ENCODE measurements at regions not wholly inside any gene's neighbourhood (a gene's known extent, or its start where the extent isn't known, plus 50 kb on each side); places are given as distances from the start of the nearest gene placed in this dataset.

DNA sequence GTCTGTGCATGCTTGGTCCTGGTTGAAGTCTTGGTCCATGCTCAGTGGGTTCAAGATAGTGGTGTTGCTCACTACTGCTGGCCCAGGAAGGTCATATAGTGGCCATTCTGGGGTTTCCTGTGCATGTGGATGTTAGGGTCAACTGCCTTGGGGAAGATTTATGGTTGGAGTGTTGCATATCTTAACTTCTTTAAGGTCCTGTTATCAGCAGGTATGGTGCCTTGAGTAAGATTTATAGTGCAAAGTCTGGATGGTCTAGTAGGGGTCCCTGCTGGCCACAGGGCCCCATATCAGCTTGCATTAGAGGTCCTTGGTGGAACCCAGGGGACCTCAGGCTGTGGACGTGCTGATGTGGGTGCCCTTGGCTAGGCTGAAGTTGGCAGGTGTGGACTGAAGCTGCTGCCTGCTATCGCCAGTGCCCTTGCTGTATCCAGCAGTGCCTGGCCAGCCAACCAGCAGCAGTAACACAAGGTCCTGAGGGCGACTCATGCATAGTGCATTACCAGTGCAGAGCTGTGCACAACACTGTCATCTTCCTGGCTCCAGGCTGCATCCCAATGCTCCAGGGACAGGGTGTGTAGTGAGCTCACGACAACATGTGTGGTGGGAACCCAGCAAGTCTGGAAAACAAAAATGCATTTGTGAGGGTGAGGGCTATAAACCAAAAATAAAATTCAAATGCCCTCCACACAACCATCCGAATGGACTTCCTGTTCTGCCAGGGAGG, 61.0 kb downstream of the BEX3 start:
- no peaks in the 10 kb centered on the region for H3K9me3 ChIP-seq
- DNase-seq (ENCODE audit: low read depth in 1 of 2, low spot score in 1 of 2) (no peak), FAIRE-seq (no peak), ATAC-seq (no peak)
- 81% methylated on average over 4 of the region's 5 CpGs for WGBS (ENCODE audit: missing lambda C conversion rate)
- no peaks in the 10 kb centered on the region for H3K4me1 ChIP-seq
- CTCF ChIA-PET = no interaction called here
- H3K4me3 ChIP-seq = no peak overlapping the region
- TF ChIP-seq TP53 (CRISPR knock-in tag; IDR thresholded peaks at IDR 0.05) (no peak), HOXB5 (CRISPR knock-in tag; IDR thresholded peaks at IDR 0.05) (no peak), RAD21 (conservative IDR thresholded peaks at IDR 0.05 in 1 of 2, IDR thresholded peaks at IDR 0.05 in 1 of 2) (no peak), NFE2L2 (conservative IDR thresholded peaks at IDR 0.05; ENCODE audit: low read length) (no peak), TFCP2L1 (CRISPR knock-in tag; IDR thresholded peaks at IDR 0.05) (no peak)
- TF ChIP-seq, protein P1, sequence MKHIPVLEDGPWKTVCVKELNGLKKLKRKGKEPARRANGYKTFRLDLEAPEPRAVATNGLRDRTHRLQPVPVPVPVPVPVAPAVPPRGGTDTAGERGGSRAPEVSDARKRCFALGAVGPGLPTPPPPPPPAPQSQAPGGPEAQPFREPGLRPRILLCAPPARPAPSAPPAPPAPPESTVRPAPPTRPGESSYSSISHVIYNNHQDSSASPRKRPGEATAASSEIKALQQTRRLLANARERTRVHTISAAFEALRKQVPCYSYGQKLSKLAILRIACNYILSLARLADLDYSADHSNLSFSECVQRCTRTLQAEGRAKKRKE (CRISPR knock-in tag; IDR thresholded peaks at IDR 0.05; ENCODE audit: low read depth) = no peak
- TF ChIP-seq, protein P2, sequence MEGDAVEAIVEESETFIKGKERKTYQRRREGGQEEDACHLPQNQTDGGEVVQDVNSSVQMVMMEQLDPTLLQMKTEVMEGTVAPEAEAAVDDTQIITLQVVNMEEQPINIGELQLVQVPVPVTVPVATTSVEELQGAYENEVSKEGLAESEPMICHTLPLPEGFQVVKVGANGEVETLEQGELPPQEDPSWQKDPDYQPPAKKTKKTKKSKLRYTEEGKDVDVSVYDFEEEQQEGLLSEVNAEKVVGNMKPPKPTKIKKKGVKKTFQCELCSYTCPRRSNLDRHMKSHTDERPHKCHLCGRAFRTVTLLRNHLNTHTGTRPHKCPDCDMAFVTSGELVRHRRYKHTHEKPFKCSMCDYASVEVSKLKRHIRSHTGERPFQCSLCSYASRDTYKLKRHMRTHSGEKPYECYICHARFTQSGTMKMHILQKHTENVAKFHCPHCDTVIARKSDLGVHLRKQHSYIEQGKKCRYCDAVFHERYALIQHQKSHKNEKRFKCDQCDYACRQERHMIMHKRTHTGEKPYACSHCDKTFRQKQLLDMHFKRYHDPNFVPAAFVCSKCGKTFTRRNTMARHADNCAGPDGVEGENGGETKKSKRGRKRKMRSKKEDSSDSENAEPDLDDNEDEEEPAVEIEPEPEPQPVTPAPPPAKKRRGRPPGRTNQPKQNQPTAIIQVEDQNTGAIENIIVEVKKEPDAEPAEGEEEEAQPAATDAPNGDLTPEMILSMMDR (IDR thresholded peaks at IDR 0.05) = no peak
- H3K27ac ChIP-seq = no peak overlapping the region
- POLR2A ChIA-PET = no interaction called here
- no peak overlapping the region for H3K4me2 ChIP-seq

DNA sequence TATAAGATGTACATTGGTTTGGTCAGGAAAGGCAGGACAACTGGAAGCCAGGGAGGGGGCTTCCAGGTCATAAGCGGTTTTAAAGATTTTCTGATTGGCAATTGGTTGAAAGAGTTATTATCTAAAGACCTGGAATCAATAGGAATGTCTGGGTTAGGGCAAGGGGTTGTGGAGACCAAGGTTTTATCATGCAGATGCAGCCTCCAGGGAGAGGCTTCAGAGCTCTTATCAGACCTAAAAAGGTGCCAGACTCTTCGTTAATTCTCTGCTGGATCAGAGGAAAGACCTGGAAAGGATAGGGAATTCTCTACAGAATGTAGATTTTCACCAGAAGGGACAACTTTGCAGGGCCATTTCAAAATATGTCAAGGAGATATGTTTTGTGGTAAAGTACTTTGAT, 62.8 kb downstream of the BEX3 start:
- H3K4me1 ChIP-seq = no peaks in the 10 kb centered on the region
- no peak overlapping the region for H3K27ac ChIP-seq
- no peak overlapping the region for H3K4me3 ChIP-seq
- FAIRE-seq (no peak), DNase-seq (ENCODE audit: low read depth in 1 of 2, low spot score in 1 of 2) (no peak), ATAC-seq (no peak)
- H3K4me2 ChIP-seq = no peak overlapping the region
- CTCF ChIA-PET = interaction anchor here (0.8 to 1.5 kb wide), 3 partner anchors 12 to 98 kb away, joined by 3 read pairs; no protein-coding TSS in a partner anchor
- TF ChIP-seq KDM5A (IDR thresholded peaks at IDR 0.05) (no peak), POLR2A (IDR thresholded peaks at IDR 0.05; ENCODE audit: low read length) (no peak)
- WGBS (ENCODE audit: missing lambda C conversion rate) = 82% methylated on average over 2 of the region's 2 CpGs
- POLR2A ChIA-PET = no interaction called here
- H3K9me3 ChIP-seq = no peaks in the 10 kb centered on the region

DNA sequence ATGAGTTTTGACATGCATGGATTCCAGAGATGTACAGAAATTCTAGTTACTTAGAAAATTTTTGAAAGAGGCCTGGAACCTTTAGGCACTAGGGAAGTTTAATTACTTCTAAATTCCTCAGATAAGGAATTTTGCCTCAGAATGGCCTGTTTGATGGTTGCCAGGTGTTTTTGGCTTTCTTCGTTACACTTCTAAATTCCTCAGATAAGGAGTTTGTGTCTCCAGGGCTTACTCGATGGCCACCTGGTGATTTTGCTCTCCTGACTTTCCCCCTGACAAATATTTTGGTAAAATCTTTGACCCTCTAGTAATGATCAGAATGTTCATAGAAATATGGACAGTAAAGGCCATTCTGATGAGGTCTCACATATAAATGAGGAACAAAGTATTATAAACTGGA, 64.3 kb downstream of the BEX3 start:
- no peak for TF ChIP-seq NR3C1 (IDR thresholded peaks at IDR 0.05)
- Histone ChIP-seq H3K27ac (no peak overlapping the region), H3K4me2 (no peak overlapping the region), H3K9me3 (no peaks in the 10 kb centered on the region), H3K4me3 (no peak overlapping the region), H3K4me1 (no peaks in the 10 kb centered on the region)
- FAIRE-seq = no peak
- ATAC-seq = no peak
- 84% methylated on average over 2 of the region's 2 CpGs for WGBS (ENCODE audit: missing lambda C conversion rate)
- CTCF ChIA-PET = interaction anchor here (0.6 kb wide), 1 partner anchor 248 kb away, joined by 3 read pairs; no protein-coding TSS in a partner anchor
- POLR2A ChIA-PET = no interaction called here
- no peak for DNase-seq (ENCODE audit: low read depth in 1 of 2, low spot score in 1 of 2)

DNA sequence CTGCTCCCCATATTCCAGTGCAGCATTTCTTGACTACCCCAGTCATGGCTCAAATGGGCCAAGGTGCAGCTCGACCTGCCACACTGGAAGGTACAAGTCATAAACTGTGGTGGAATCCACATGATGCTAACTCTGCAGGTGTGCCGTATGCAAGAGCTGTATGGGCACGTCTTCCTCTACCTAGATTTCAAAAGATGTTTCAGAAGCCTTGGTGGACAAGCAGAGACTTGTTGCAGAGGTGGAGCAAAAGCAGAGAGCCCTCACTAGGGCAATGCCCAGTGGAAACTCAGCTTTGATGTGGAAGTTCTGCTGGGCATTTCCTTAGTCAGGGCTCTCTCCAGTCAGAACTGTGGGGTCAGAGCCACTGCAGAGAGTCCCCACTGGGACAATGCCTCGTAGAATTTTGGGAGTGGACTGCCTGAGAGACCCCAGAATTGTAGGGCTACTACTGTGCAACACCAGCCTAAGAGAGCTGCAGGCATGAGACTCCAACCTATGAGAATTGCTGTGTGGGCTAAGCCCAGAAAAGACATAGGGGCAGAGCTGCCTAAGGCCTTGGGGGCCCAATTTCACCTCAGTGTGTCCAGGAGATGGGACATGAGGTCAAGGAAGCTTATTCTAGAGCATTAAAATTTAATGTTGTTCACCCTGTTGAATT, 65.7 kb downstream of the BEX3 start:
- H3K4me2 ChIP-seq = no peak overlapping the region
- WGBS (ENCODE audit: missing lambda C conversion rate) = 57% methylated on average over 3 of the region's 4 CpGs
- FAIRE-seq = no peak
- POLR2A ChIA-PET = no interaction called here
- no peak overlapping the region for H3K4me3 ChIP-seq
- DNase-seq (ENCODE audit: low read depth in 1 of 2, low spot score in 1 of 2) = no peak
- no peak for TF ChIP-seq HOXB13 (CRISPR knock-in tag; IDR thresholded peaks at IDR 0.05; ENCODE audit: low read depth)
- no peak for TF ChIP-seq RFX5 (IDR thresholded peaks at IDR 0.05)
- no peak for TF ChIP-seq EP300 (IDR thresholded peaks at IDR 0.05)
- TF ChIP-seq, protein P3, sequence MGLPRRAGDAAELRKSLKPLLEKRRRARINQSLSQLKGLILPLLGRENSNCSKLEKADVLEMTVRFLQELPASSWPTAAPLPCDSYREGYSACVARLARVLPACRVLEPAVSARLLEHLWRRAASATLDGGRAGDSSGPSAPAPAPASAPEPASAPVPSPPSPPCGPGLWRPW (IDR thresholded peaks at IDR 0.05) = no peak
- no peak for TF ChIP-seq CBX2 (IDR thresholded peaks at IDR 0.05; ENCODE audit: borderline replicate concordance, low read depth)
- TF ChIP-seq CHD4 (IDR thresholded peaks at IDR 0.05; ENCODE audit: borderline replicate concordance) = no peak
- TF ChIP-seq RNF2 (IDR thresholded peaks at IDR 0.05; ENCODE audit: borderline replicate concordance, low read depth) = no peak
- H3K4me1 ChIP-seq = no peaks in the 10 kb centered on the region
- no peak overlapping the region for H3K27ac ChIP-seq
- H3K9me3 ChIP-seq = no peaks in the 10 kb centered on the region
- CTCF ChIA-PET = no interaction called here
- no peak for ATAC-seq

All from A549 (cell line).